ENCODE measurements at regions not wholly inside any gene's neighbourhood (a gene's known extent, or its start where the extent isn't known, plus 50 kb on each side); places are given as distances from the start of the nearest gene placed in this dataset.

GRCh38 chr4:4771160-4771559, 88.3 kb upstream of the MSX1 start:
- Histone ChIP-seq H3K4me1 (ENCODE audit: control insufficient read depth, insufficient read depth, low read length) (no peaks in the 10 kb centered on the region), H3K9me3 (ENCODE audit: control insufficient read depth, insufficient read depth, low read length) (no peaks in the 10 kb centered on the region), H3K9ac (ENCODE audit: low read depth, low read length) (no peak overlapping the region), H3K27me3 (ENCODE audit: control insufficient read depth, insufficient read depth, low read length) (peaks cover 3% of the 10 kb centered on the region), H3K36me3 (ENCODE audit: control insufficient read depth, insufficient read depth, low read length) (no peaks in the 10 kb centered on the region), H3K4me3 (ENCODE audit: low read depth, low read length) (no peak overlapping the region)

- Histone ChIP-seq H3K9me3 (ENCODE audit: control insufficient read depth, insufficient read depth, low read length) (no peaks in the 10 kb centered on the region), H3K9ac (ENCODE audit: low read depth, low read length) (no peak overlapping the region), H3K27me3 (ENCODE audit: control insufficient read depth, insufficient read depth, low read length) (no peaks in the 10 kb centered on the region), H3K36me3 (ENCODE audit: control insufficient read depth, insufficient read depth, low read length) (no peaks in the 10 kb centered on the region), H3K4me3 (ENCODE audit: low read depth, low read length) (no peak overlapping the region), H3K4me1 (ENCODE audit: control insufficient read depth, insufficient read depth, low read length) (no peaks in the 10 kb centered on the region)
Observed at GRCh38 chr4:4770610-4771009, 88.9 kb upstream of the MSX1 start.

- Histone ChIP-seq H3K9ac (ENCODE audit: low read depth, low read length) (no peak overlapping the region), H3K27me3 (ENCODE audit: control insufficient read depth, insufficient read depth, low read length) (peaks cover 3% of the 10 kb centered on the region), H3K36me3 (ENCODE audit: control insufficient read depth, insufficient read depth, low read length) (no peaks in the 10 kb centered on the region), H3K9me3 (ENCODE audit: control insufficient read depth, insufficient read depth, low read length) (no peaks in the 10 kb centered on the region), H3K4me1 (ENCODE audit: control insufficient read depth, insufficient read depth, low read length) (peaks cover 21% of the 10 kb centered on the region), H3K4me3 (ENCODE audit: low read depth, low read length) (no peak overlapping the region)
Observed at GRCh38 chr4:4766564-4766963, 92.9 kb upstream of the MSX1 start.

- H3K9ac ChIP-seq (ENCODE audit: low read depth, low read length) = no peak overlapping the region
- H3K27me3 ChIP-seq (ENCODE audit: control insufficient read depth, insufficient read depth, low read length) = peaks cover 3% of the 10 kb centered on the region
- no peak overlapping the region for H3K4me3 ChIP-seq (ENCODE audit: low read depth, low read length)
- no peaks in the 10 kb centered on the region for H3K9me3 ChIP-seq (ENCODE audit: control insufficient read depth, insufficient read depth, low read length)
- H3K4me1 ChIP-seq (ENCODE audit: control insufficient read depth, insufficient read depth, low read length) = peaks cover 21% of the 10 kb centered on the region
- no peaks in the 10 kb centered on the region for H3K36me3 ChIP-seq (ENCODE audit: control insufficient read depth, insufficient read depth, low read length)
Observed at GRCh38 chr4:4765811-4766210, 93.7 kb upstream of the MSX1 start.

- Histone ChIP-seq H3K9me3 (ENCODE audit: control insufficient read depth, insufficient read depth, low read length) (no peaks in the 10 kb centered on the region), H3K36me3 (ENCODE audit: control insufficient read depth, insufficient read depth, low read length) (no peaks in the 10 kb centered on the region), H3K4me1 (ENCODE audit: control insufficient read depth, insufficient read depth, low read length) (peaks cover 21% of the 10 kb centered on the region), H3K9ac (ENCODE audit: low read depth, low read length) (no peak overlapping the region), H3K4me3 (ENCODE audit: low read depth, low read length) (no peak overlapping the region), H3K27me3 (ENCODE audit: control insufficient read depth, insufficient read depth, low read length) (peaks cover 9% of the 10 kb centered on the region)
Observed at GRCh38 chr4:4764558-4764905, 94.9 kb upstream of the MSX1 start.

- Histone ChIP-seq H3K27me3 (ENCODE audit: control insufficient read depth, insufficient read depth, low read length) (peaks cover 9% of the 10 kb centered on the region), H3K4me1 (ENCODE audit: control insufficient read depth, insufficient read depth, low read length) (peaks cover 22% of the 10 kb centered on the region), H3K36me3 (ENCODE audit: control insufficient read depth, insufficient read depth, low read length) (no peaks in the 10 kb centered on the region), H3K9me3 (ENCODE audit: control insufficient read depth, insufficient read depth, low read length) (no peaks in the 10 kb centered on the region), H3K9ac (ENCODE audit: low read depth, low read length) (no peak overlapping the region), H3K4me3 (ENCODE audit: low read depth, low read length) (peak overlapping the region; percentile 1)
Observed at GRCh38 chr4:4763822-4764557, 95.5 kb upstream of the MSX1 start.

- Histone ChIP-seq H3K9ac (ENCODE audit: low read depth, low read length) (no peak overlapping the region), H3K4me3 (ENCODE audit: low read depth, low read length) (peak overlapping the region; percentile 1), H3K9me3 (ENCODE audit: control insufficient read depth, insufficient read depth, low read length) (no peaks in the 10 kb centered on the region), H3K27me3 (ENCODE audit: control insufficient read depth, insufficient read depth, low read length) (peaks cover 9% of the 10 kb centered on the region), H3K4me1 (ENCODE audit: control insufficient read depth, insufficient read depth, low read length) (peaks cover 30% of the 10 kb centered on the region), H3K36me3 (ENCODE audit: control insufficient read depth, insufficient read depth, low read length) (no peaks in the 10 kb centered on the region)
Observed at GRCh38 chr4:4762909-4763821, 96.3 kb upstream of the MSX1 start.

GRCh38 chr4:4762300-4762699, 97.2 kb upstream of the MSX1 start:
- peaks cover 15% of the 10 kb centered on the region for H3K27me3 ChIP-seq (ENCODE audit: control insufficient read depth, insufficient read depth, low read length)
- no peaks in the 10 kb centered on the region for H3K9me3 ChIP-seq (ENCODE audit: control insufficient read depth, insufficient read depth, low read length)
- H3K9ac ChIP-seq (ENCODE audit: low read depth, low read length) = no peak overlapping the region
- no peak overlapping the region for H3K4me3 ChIP-seq (ENCODE audit: low read depth, low read length)
- H3K4me1 ChIP-seq (ENCODE audit: control insufficient read depth, insufficient read depth, low read length) = peaks cover 30% of the 10 kb centered on the region
- H3K36me3 ChIP-seq (ENCODE audit: control insufficient read depth, insufficient read depth, low read length) = no peaks in the 10 kb centered on the region

- no peaks in the 10 kb centered on the region for H3K36me3 ChIP-seq (ENCODE audit: control insufficient read depth, insufficient read depth, low read length)
- peaks cover 16% of the 10 kb centered on the region for H3K27me3 ChIP-seq (ENCODE audit: control insufficient read depth, insufficient read depth, low read length)
- H3K9me3 ChIP-seq (ENCODE audit: control insufficient read depth, insufficient read depth, low read length) = no peaks in the 10 kb centered on the region
- peaks cover 30% of the 10 kb centered on the region for H3K4me1 ChIP-seq (ENCODE audit: control insufficient read depth, insufficient read depth, low read length)
- peak overlapping the region; percentile 5 for H3K4me3 ChIP-seq (ENCODE audit: low read depth, low read length)
- H3K9ac ChIP-seq (ENCODE audit: low read depth, low read length) = no peak overlapping the region
Observed at GRCh38 chr4:4761128-4761982, 98.1 kb upstream of the MSX1 start.

GRCh38 chr4:4759883-4760282, 99.6 kb upstream of the MSX1 start:
- Histone ChIP-seq H3K36me3 (ENCODE audit: control insufficient read depth, insufficient read depth, low read length) (no peaks in the 10 kb centered on the region), H3K4me3 (ENCODE audit: low read depth, low read length) (no peak overlapping the region), H3K9ac (ENCODE audit: low read depth, low read length) (no peak overlapping the region), H3K27me3 (ENCODE audit: control insufficient read depth, insufficient read depth, low read length) (peaks cover 18% of the 10 kb centered on the region), H3K9me3 (ENCODE audit: control insufficient read depth, insufficient read depth, low read length) (no peaks in the 10 kb centered on the region), H3K4me1 (ENCODE audit: control insufficient read depth, insufficient read depth, low read length) (peaks cover 30% of the 10 kb centered on the region)

- H3K27me3 ChIP-seq (ENCODE audit: control insufficient read depth, insufficient read depth, low read length) = peaks cover 18% of the 10 kb centered on the region
- peaks cover 29% of the 10 kb centered on the region for H3K4me1 ChIP-seq (ENCODE audit: control insufficient read depth, insufficient read depth, low read length)
- no peak overlapping the region for H3K4me3 ChIP-seq (ENCODE audit: low read depth, low read length)
- H3K9ac ChIP-seq (ENCODE audit: low read depth, low read length) = no peak overlapping the region
- no peaks in the 10 kb centered on the region for H3K9me3 ChIP-seq (ENCODE audit: control insufficient read depth, insufficient read depth, low read length)
- no peaks in the 10 kb centered on the region for H3K36me3 ChIP-seq (ENCODE audit: control insufficient read depth, insufficient read depth, low read length)
Observed at GRCh38 chr4:4759232-4759631, 100.2 kb upstream of the MSX1 start.
